ENCODE measurements at regions not wholly inside any gene's neighbourhood (a gene's known extent, or its start where the extent isn't known, plus 50 kb on each side); places are given as distances from the start of the nearest gene placed in this dataset.

DNA sequence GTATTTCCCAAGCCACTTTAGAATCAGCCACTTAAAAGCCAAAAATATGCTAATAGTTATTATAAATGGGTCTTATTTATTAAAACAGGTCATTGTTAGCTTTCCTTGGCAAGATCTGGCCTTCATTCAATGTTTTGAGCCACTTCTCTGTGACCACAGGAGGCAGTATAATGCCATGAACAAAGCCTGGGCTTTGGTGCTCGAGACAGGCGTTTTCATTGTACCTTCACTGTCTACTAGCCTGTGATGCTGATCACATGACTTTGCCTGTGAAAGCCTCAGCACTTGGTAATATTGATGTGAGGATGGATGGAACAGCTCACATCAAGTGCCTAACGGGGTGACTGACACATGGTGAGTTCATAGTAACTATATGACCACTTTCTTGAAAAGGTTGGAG is 217.0 kb downstream of the RWDD3 start:
- Histone ChIP-seq H2AFZ (ENCODE audit: low read depth, low read length) (no peak overlapping the region), H3K4me3 (ENCODE audit: low read length) (no peak overlapping the region), H3K4me1 (ENCODE audit: low read length) (no peaks in the 10 kb centered on the region), H3K79me2 (ENCODE audit: low read length) (no peaks in the 10 kb centered on the region), H3K36me3 (replicated peaks; ENCODE audit: low read depth, low read length) (no peaks in the 10 kb centered on the region), H3K9ac (ENCODE audit: low read length) (no peak overlapping the region), H3K9me3 (ENCODE audit: insufficient read depth, low read length) (no peaks in the 10 kb centered on the region), H3K4me2 (ENCODE audit: low read length) (no peak overlapping the region), H4K20me1 (ENCODE audit: insufficient read depth, low read length) (no peaks in the 10 kb centered on the region), H3K27ac (ENCODE audit: low read length) (no peak overlapping the region), H3K27me3 (ENCODE audit: low read depth, low read length) (no peaks in the 10 kb centered on the region)
- no peak for TF ChIP-seq EZH2phosphoT487 (IDR thresholded peaks at IDR 0.05; ENCODE audit: low read depth)
- TF ChIP-seq, protein P1, sequence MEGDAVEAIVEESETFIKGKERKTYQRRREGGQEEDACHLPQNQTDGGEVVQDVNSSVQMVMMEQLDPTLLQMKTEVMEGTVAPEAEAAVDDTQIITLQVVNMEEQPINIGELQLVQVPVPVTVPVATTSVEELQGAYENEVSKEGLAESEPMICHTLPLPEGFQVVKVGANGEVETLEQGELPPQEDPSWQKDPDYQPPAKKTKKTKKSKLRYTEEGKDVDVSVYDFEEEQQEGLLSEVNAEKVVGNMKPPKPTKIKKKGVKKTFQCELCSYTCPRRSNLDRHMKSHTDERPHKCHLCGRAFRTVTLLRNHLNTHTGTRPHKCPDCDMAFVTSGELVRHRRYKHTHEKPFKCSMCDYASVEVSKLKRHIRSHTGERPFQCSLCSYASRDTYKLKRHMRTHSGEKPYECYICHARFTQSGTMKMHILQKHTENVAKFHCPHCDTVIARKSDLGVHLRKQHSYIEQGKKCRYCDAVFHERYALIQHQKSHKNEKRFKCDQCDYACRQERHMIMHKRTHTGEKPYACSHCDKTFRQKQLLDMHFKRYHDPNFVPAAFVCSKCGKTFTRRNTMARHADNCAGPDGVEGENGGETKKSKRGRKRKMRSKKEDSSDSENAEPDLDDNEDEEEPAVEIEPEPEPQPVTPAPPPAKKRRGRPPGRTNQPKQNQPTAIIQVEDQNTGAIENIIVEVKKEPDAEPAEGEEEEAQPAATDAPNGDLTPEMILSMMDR (IDR thresholded peaks at IDR 0.05; ENCODE audit: low read depth, low read length): peak; percentile 25; the same call in 1 of the 2 replicates

DNA sequence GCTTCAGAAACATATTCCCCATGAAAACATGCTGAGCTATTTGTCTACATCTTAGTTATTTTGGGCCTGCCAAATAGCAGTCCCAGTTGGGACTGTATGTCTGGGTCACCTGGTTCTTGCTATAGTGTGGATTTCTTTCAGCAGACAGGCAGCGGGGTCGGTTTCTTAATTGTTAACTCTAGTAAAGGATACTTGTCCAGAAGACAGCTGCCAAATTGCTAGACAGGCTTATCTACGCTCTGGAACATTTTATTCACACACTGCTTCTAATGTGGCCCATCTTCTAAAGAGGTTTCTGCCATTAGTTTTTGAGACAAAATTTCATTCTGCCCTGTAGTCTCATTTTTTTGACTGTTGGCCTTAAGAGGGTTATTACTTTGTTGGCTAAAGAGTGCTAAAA is 217.9 kb downstream of the RWDD3 start:
- H3K27me3 ChIP-seq (ENCODE audit: low read depth, low read length): no peaks in the 10 kb centered on the region
- TF ChIP-seq, protein P1 (IDR thresholded peaks at IDR 0.05; ENCODE audit: low read depth, low read length): no peak
- TF ChIP-seq EZH2phosphoT487 (IDR thresholded peaks at IDR 0.05; ENCODE audit: low read depth): no peak

DNA sequence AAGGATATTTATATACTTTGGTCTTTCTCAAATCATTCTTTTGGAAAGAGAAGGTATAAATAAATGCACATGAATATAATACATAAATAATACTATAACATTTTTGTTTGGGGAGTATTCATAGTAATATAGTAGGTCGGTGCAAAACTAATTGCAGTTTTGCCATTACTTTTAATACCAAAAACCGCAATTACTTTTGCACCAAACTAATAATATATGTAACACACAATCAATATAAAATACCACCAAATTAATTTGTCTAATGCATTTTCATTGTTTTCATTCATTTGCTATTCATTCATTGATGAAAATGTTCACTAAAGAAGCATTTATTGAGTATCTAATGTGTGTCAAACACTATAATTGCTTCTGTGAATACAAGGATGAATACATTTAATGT is 219.0 kb downstream of the RWDD3 start:
- TF ChIP-seq, protein P1 (IDR thresholded peaks at IDR 0.05; ENCODE audit: low read depth, low read length): no peak
- TF ChIP-seq EZH2phosphoT487 (IDR thresholded peaks at IDR 0.05; ENCODE audit: low read depth): no peak
- Histone ChIP-seq H3K9me3 (ENCODE audit: insufficient read depth, low read length) (no peaks in the 10 kb centered on the region), H4K20me1 (ENCODE audit: insufficient read depth, low read length) (no peaks in the 10 kb centered on the region), H3K36me3 (replicated peaks; ENCODE audit: low read depth, low read length) (no peaks in the 10 kb centered on the region), H3K27ac (ENCODE audit: low read length) (no peak overlapping the region), H2AFZ (ENCODE audit: low read depth, low read length) (no peak overlapping the region), H3K9ac (ENCODE audit: low read length) (no peak overlapping the region), H3K27me3 (ENCODE audit: low read depth, low read length) (no peaks in the 10 kb centered on the region), H3K79me2 (ENCODE audit: low read length) (no peaks in the 10 kb centered on the region), H3K4me1 (ENCODE audit: low read length) (no peaks in the 10 kb centered on the region), H3K4me2 (ENCODE audit: low read length) (no peak overlapping the region), H3K4me3 (ENCODE audit: low read length) (no peak overlapping the region)

More for the DNA sequence above, 217.9 kb downstream of the RWDD3 start:
- H3K4me1 ChIP-seq (ENCODE audit: low read length): no peaks in the 10 kb centered on the region
- no peaks in the 10 kb centered on the region for H4K20me1 ChIP-seq (ENCODE audit: insufficient read depth, low read length)
- H3K9ac ChIP-seq (ENCODE audit: low read length): no peak overlapping the region
- H3K4me3 ChIP-seq (ENCODE audit: low read length): no peak overlapping the region
- H3K4me2 ChIP-seq (ENCODE audit: low read length): no peak overlapping the region
- H3K79me2 ChIP-seq (ENCODE audit: low read length): no peaks in the 10 kb centered on the region
- H3K9me3 ChIP-seq (ENCODE audit: insufficient read depth, low read length): no peaks in the 10 kb centered on the region
- H3K27ac ChIP-seq (ENCODE audit: low read length): no peak overlapping the region
- no peak overlapping the region for H2AFZ ChIP-seq (ENCODE audit: low read depth, low read length)
- no peaks in the 10 kb centered on the region for H3K36me3 ChIP-seq (replicated peaks; ENCODE audit: low read depth, low read length)

DNA sequence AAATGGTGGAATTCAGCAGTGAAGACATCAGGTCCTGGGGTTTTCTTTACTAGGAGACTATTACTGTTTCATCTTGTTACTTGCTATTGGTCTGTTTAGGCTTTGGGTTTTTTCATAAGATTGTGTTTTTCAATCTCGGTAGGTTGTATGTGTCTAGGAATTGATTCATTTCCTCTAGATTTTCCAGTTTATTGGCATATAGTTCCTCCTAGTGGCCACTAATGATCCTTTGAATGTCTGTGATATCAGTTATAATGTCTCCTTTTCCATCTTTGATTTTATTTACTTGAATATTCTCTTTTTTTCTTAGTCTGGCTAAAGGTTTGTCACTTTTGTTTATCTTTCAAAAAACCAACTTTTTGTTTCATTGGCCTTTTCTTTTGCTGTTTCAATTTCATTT is 233.0 kb downstream of the RWDD3 start:
- Histone ChIP-seq H3K27me3 (ENCODE audit: low read depth, low read length) (no peaks in the 10 kb centered on the region), H3K9me3 (ENCODE audit: insufficient read depth, low read length) (no peaks in the 10 kb centered on the region), H3K79me2 (ENCODE audit: low read length) (no peaks in the 10 kb centered on the region), H4K20me1 (ENCODE audit: insufficient read depth, low read length) (no peaks in the 10 kb centered on the region), H3K4me1 (ENCODE audit: low read length) (no peaks in the 10 kb centered on the region), H3K36me3 (replicated peaks; ENCODE audit: low read depth, low read length) (no peaks in the 10 kb centered on the region), H3K9ac (ENCODE audit: low read length) (no peak overlapping the region), H2AFZ (ENCODE audit: low read depth, low read length) (no peak overlapping the region), H3K4me3 (ENCODE audit: low read length) (no peak overlapping the region), H3K4me2 (ENCODE audit: low read length) (no peak overlapping the region), H3K27ac (ENCODE audit: low read length) (no peak overlapping the region)
- no peak for TF ChIP-seq EZH2phosphoT487 (IDR thresholded peaks at IDR 0.05; ENCODE audit: low read depth)
- TF ChIP-seq, protein P1 (IDR thresholded peaks at IDR 0.05; ENCODE audit: low read depth, low read length): no peak
